Astrocyte of the spinal cord (primary cell): ENCODE measurements at regions not wholly inside any gene's neighbourhood (a gene's known extent, or its start where the extent isn't known, plus 50 kb on each side); places are given as distances from the start of the nearest gene placed in this dataset.
A peak's percentile ranks its signal among the peaks of the same experiment; 100 is the strongest.

Experiments
- DNase-seq: peaks from one replicate; pipeline ENCODE4 v3.0.0; 2011; ENCODE audit warnings: low read depth, low spot score
- H3K4me3 ChIP-seq: 2 replicates; pipeline ENCODE4 v1.5.1; 2011; ENCODE audit warnings: low read depth, mild to moderate bottlenecking, low read length, moderate library complexity
- in situ Hi-C: cut with HindIII; loops from 2 replicates; pipeline ENCODE4 v1.10.0; 2017; ENCODE audit warnings: low sequenced_read_pairs
- TF ChIP-seq, protein P1 (sequence below): IDR thresholded peaks from 2 replicates; pipeline ENCODE4 v1.5.1; 2012; ENCODE audit warnings: low read depth, mild to moderate bottlenecking, low read length, inconsistent platforms

DNA sequence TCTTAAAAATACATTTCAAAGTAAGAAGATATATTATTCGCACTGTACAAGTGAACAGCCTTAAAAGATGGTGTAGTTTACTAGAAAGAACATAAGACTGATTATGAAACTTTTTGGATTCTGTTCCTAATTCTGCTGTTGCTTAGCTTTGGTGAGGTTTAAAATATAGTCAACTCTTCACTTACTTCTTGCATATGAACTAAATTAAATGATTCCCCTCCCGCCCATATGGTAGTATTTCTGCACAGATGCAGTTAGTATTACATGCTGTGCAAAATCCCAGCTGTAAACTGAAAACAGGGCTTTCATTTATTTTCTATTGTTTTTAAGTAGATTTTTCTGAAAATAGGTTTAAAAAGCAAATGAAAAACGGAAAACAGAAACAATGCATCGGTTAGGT is 345.4 kb upstream of the NCAM2 start:
- no peak for DNase-seq
- no peak overlapping the region for H3K4me3 ChIP-seq
- TF ChIP-seq, protein P1, sequence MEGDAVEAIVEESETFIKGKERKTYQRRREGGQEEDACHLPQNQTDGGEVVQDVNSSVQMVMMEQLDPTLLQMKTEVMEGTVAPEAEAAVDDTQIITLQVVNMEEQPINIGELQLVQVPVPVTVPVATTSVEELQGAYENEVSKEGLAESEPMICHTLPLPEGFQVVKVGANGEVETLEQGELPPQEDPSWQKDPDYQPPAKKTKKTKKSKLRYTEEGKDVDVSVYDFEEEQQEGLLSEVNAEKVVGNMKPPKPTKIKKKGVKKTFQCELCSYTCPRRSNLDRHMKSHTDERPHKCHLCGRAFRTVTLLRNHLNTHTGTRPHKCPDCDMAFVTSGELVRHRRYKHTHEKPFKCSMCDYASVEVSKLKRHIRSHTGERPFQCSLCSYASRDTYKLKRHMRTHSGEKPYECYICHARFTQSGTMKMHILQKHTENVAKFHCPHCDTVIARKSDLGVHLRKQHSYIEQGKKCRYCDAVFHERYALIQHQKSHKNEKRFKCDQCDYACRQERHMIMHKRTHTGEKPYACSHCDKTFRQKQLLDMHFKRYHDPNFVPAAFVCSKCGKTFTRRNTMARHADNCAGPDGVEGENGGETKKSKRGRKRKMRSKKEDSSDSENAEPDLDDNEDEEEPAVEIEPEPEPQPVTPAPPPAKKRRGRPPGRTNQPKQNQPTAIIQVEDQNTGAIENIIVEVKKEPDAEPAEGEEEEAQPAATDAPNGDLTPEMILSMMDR, result no peak
- in situ Hi-C loops, result no loop called here

DNA sequence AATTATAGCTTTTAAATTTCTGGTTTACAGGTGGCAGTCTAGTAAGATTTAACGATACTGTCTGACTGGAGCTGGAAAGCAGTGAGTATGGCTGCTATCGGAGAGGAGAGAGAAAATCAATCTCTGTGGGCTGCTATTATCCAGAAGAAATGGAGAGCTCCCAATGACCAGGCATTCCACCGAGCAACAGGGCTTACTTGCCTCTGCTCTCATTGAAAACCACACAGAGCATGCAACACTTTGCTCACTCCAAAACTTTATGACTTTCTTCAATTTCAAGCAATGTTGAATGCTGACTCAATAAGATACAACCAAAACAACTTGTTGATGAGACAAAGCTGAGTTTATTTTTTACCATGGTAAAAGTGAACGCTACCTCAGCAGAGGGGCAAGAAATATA is 337.0 kb upstream of the NCAM2 start:
- no peak overlapping the region for H3K4me3 ChIP-seq
- no peak for DNase-seq
- in situ Hi-C loops, result no loop called here
- TF ChIP-seq, protein P1, result no peak

DNA sequence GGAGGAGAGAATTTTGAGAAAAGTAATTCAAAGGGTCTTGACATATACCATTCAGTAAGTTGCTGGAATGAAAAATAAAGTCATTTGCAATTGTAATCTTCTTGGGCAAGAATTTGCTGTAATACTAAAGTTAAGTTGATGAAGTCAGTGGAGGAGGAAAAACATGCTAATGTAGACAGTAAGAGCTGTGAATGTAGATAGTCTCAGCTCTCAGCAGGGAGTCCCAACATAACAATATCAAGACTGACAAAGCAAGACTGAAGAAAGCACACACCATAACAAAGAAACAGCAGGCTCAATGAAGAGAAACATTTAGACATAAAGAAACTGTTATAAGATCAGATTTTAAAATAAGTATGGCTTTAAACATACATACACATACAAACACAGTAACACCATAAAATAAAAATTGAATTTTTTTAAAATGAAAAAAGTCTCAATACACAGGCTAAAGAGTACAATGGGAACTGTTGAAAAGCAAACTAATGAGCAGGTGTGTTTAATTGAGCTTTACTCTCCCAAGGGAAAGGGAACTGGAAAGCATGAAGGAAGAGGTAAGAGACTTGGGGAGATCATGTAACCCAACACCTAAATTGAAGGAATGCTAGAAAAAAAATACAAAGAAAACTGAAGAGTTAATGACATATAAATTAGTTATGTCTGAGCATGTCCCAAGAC is 336.3 kb upstream of the NCAM2 start:
- in situ Hi-C loops, result no loop called here
- TF ChIP-seq, protein P1, result no peak
- no peak overlapping the region for H3K4me3 ChIP-seq
- DNase-seq, result peak; percentile 6

DNA sequence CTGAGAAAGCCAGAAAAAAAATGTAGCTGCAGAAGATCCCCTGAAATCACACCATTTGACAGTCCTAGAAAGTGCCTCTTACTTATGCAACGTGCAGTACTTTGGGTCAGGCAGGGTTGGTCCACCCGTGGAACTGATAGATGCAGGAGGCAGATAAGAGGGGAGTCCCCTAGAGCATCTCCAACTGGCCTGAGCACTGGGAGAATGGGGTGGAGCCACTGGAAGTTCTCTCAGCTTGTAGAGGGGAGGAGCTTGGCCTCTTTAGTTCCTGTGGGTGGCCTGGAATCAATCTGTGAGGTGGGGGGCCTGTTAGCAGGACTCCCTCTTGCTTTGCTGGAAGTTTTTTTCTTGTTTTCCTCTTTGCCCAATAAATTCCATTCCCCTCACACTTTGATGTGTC is 335.7 kb upstream of the NCAM2 start:
- H3K4me3 ChIP-seq, result no peak overlapping the region
- TF ChIP-seq, protein P1, result no peak
- DNase-seq, result no peak
- in situ Hi-C loops, result no loop called here

DNA sequence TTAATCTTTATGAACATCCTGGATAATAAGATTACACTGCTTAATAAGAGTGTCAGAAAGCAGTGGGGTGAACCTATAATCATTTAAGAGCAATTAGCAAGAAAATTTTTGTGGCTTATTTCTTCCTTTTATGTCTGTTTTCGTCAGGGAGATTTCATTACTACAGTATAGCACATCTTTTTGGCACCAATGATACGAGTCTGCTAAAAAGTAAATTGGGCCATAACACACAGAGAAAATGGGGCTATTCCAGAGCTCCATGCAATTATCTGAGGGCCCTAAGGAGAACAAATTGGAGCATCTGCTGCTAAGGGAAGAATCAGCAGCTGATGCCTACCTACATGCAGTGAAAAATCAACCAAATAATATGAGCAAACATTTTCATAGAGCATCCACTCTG is 330.3 kb upstream of the NCAM2 start:
- no peak for DNase-seq
- no peak overlapping the region for H3K4me3 ChIP-seq
- TF ChIP-seq, protein P1, result no peak
- in situ Hi-C loops, result no loop called here

DNA sequence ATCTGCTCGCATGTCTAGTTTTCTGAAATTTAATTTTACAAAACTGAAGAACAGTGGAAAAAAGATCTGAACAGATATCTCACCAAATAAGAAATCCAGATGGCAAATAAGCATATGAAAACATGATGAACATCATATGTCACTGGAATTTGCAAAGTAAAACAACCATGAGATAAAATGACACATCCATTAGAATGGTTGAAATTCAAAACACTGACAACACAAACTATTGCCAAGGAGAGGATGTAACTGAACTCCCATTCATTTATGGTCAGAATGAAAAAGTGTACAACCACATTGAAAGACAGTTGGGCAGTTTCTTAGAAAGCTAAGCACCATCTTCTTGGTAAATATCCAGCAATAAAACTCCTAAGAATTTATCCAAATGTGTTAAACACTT is 312.7 kb upstream of the NCAM2 start:
- DNase-seq, result no peak
- no peak overlapping the region for H3K4me3 ChIP-seq
- in situ Hi-C loops, result no loop called here
- TF ChIP-seq, protein P1, result no peak

DNA sequence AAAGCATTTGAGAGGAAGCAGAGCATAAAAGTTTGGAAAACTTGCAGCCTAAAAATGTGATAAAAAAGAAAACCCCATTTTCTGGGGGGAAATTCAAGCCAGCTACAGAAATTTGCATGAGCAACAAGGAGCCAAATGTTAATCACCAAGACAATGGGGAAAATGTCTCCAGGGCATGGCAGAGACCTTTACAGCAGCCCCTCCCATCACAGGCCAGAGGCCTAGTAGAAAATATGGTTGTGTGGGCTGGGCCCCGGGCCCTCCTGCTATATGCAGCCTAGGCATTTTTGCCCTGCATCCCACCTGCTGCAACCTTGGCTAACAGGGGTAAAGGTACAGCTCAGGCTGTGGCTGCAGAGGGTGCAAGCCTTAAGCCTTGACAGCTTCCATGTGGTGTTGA is 299.6 kb upstream of the NCAM2 start:
- no peak overlapping the region for H3K4me3 ChIP-seq
- in situ Hi-C loops, result no loop called here
- TF ChIP-seq, protein P1, result no peak
- no peak for DNase-seq
